Tibial nerve (tissue), 4 donors: ENCODE measurements at regions not wholly inside any gene's neighbourhood (a gene's known extent, or its start where the extent isn't known, plus 50 kb on each side); places are given as distances from the start of the nearest gene placed in this dataset.

Experiments
- DNase-seq, 2 donors: peaks; one replicate each; pipeline ENCODE4 v3.0.0-alpha.2; 2019; ENCODE audit warnings: low spot score in 2 of 2
- H3K27ac ChIP-seq, 4 donors: fragments of 200-600 bp; sonication (generic) in 3 of 4; one replicate each; pipeline ENCODE4 v1.5.1; 2017 to 2019; ENCODE audit warnings: mild to moderate bottlenecking in 1 of 4
- H3K27me3 ChIP-seq, 2 donors: fragments of 200-600 bp; sonication (generic) in 1 of 2; one replicate each; pipeline versions ENCODE4 v1.5.1 to v1.6.0; 2017 to 2019
- H3K36me3 ChIP-seq, 3 donors: fragments of 200-600 bp; sonication (generic); one replicate each; pipeline ENCODE4 v1.5.1; 2018 to 2019
- H3K4me1 ChIP-seq, 4 donors: fragments of 200-600 bp; sonication (generic) in 3 of 4; one replicate each; pipeline ENCODE4 v1.5.1; 2017 to 2019
- H3K4me3 ChIP-seq, 4 donors: fragments of 200-600 bp; sonication (generic) in 3 of 4; one replicate each; pipeline ENCODE4 v1.5.1; 2017 to 2019; ENCODE audit warnings: mild to moderate bottlenecking in 1 of 4, moderate library complexity in 1 of 4
- H3K9me3 ChIP-seq, 4 donors: fragments of 200-600 bp; sonication (generic) in 3 of 4; one replicate each; pipeline ENCODE4 v1.5.1; 2017 to 2019
- CTCF ChIP-seq, 5 experiments: fragments of 200-600 bp in 3 of 5; fragments of 450-650 bp in 2 of 5; sonication (generic) in 3 of 5; IDR thresholded peaks; one replicate each; pipeline ENCODE4 v1.5.1; 2016 to 2019; ENCODE audit warnings: antibody characterized with exemption in 5 of 5, mild to moderate bottlenecking in 3 of 5, moderate library complexity in 2 of 5
- EP300 ChIP-seq, 2 donors: sonication (generic); formaldehyde crosslinking; IDR thresholded peaks; one replicate each; pipeline ENCODE4 v1.6.1; 2017; ENCODE audit warnings: antibody characterized with exemption in 2 of 2, mild to moderate bottlenecking in 1 of 2
- POLR2A ChIP-seq, 2 donors: fragments of 450-650 bp; IDR thresholded peaks; one replicate each; pipeline ENCODE4 v1.6.1; 2017; ENCODE audit warnings: antibody characterized with exemption in 2 of 2, mild to moderate bottlenecking in 2 of 2, moderate library complexity in 2 of 2
- WGBS, 2 donors: methylation state at CpG; one replicate each; pipeline ENCODE4 v1.1.5; 2018; 5-methylcytosine and 5-hydroxymethylcytosine counted together

DNA sequence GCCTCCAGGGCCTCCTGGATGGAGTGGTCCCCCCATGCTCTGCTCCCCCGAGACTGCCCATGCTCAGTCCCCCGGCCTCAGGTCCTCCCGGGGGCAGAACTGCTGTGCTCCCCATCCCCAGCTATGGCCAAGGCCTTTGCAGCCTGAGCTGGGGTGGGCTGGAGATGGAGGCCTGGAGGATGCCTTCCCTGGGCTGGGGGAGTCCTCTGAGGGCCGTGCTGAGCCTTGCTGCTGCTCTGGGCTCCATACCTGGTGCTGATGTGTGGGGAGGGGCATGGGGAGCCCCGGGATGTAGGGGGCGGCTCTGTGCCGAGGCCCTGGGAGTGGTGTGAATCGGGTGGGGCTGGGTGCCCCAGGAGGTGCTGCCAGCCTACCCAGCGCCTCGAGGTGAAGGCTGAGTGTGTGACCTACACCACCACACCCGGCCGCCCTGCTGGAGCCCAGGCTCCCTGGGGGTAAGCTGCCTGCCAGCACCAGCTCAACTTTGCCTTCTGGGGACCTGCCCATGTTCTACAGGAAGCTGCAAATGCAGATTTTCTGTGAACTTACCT, 109.5 kb downstream of the UNCX start:
- H3K4me1 ChIP-seq: no peaks in the 10 kb centered on the region
- no peak for TF ChIP-seq EP300 (IDR thresholded peaks at IDR 0.05)
- TF ChIP-seq POLR2A (IDR thresholded peaks at IDR 0.05): no peak
- no peak for TF ChIP-seq CTCF (IDR thresholded peaks at IDR 0.05)
- WGBS, 2 donors: 77 to 87% methylated on average over 9 to 12 of the region's 12 CpGs
- H3K27me3 ChIP-seq: peaks cover 0 to 43% of the 10 kb centered on the region in 2 donors
- no peak for DNase-seq
- no peak overlapping the region for H3K4me3 ChIP-seq
- H3K27ac ChIP-seq: no peak overlapping the region
- no peaks in the 10 kb centered on the region for H3K36me3 ChIP-seq
- peaks cover 0 to 23% (median 0%) of the 10 kb centered on the region in 4 donors for H3K9me3 ChIP-seq

DNA sequence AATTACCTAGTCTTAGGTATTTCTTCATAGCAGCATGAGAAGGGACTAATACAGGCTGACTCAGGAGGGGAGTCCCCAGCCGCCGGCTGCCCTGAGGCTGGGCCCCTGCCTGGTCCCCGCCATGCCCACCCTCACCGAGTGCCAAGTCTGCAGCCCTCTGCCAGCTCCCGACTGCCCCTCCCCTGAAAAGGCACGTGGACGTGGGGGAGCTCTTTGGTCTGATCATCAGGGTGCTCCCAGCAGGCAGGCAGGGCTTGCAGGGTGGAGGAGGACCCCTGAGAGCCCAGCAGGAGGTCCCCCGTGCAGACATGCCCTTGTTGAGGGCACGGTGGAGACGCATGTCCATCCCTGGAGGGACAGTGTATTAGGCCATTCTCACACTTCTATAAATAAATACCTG, 110.9 kb downstream of the UNCX start:
- DNase-seq: no peak
- H3K27me3 ChIP-seq: peaks cover 0 to 56% of the 10 kb centered on the region in 2 donors
- WGBS, 2 donors: 40 to 71% methylated on average over 5 to 10 of the region's 10 CpGs

DNA sequence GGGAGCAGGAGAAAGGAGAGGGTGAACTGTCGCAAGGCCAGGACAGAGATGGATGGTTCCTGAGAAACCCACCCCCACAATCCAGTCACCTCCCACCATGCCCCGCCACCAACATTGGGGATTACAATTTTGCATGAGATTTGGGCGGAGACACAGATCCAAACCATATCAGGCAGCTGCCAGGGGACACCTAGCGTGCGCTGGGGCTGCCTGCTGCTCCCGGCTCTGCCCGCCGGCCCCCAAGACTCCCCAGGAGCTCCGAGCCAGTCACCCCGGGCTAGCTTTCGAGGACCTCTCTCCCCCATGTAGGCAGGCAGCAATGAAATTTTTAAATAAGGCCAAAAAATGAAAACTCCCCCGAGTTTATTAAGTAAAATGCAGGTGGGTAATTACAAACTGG, 111.7 kb downstream of the UNCX start:
- DNase-seq: no peak
- H3K4me3 ChIP-seq: no peak overlapping the region
- no peak for TF ChIP-seq EP300 (IDR thresholded peaks at IDR 0.05)
- peaks cover 0 to 61% of the 10 kb centered on the region in 2 donors for H3K27me3 ChIP-seq
- H3K27ac ChIP-seq: no peak overlapping the region
- WGBS, 2 donors: 82 to 90% methylated on average over 12 of the region's 12 CpGs
- H3K36me3 ChIP-seq: no peaks in the 10 kb centered on the region
- H3K9me3 ChIP-seq: peaks cover 0 to 10% (median 0%) of the 10 kb centered on the region in 4 donors
- H3K4me1 ChIP-seq: no peaks in the 10 kb centered on the region

More for the DNA sequence above, 110.9 kb downstream of the UNCX start:
- no peaks in the 10 kb centered on the region for H3K36me3 ChIP-seq
- no peak overlapping the region for H3K27ac ChIP-seq
- H3K4me3 ChIP-seq: no peak overlapping the region
- peaks cover 0 to 10% (median 0%) of the 10 kb centered on the region in 4 donors for H3K9me3 ChIP-seq
- no peaks in the 10 kb centered on the region for H3K4me1 ChIP-seq
- TF ChIP-seq POLR2A (IDR thresholded peaks at IDR 0.05): no peak
- no peak for TF ChIP-seq CTCF (IDR thresholded peaks at IDR 0.05)
- no peak for TF ChIP-seq EP300 (IDR thresholded peaks at IDR 0.05)

DNA sequence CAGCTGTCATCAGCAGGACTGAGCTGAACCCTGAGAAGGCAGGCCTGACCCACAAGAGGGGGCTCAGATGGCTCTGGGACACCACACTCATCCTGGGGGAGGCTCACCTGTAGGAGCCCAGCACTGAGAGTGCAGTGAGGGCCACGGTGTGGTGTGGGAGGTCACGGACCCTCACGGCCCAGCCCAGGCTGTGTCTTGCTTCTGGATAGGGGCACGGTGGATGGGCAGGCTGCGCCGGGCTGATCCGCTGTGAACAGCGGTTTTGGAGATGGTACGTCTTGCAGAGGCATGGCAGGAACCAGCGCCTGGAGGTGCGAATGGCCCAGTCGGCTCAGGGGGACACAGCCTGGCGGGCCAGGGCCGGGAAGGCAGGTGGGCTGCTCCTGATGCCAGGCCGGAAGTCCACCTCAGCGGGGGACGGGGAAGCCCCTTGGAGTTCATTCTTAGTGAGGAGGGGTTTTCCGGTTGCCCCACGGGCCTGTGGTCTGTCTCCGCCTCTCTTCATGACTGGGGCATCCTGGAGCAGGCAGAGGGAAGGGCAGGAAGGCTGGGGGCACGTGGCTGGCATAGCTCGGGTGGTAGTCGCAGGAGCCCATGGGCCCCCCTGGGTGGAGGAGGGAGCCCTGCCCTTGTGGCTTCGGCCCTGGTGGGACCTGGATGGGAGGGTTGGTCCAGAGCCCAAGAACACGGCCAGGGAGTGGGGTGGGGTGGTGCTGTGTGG, 112.5 kb downstream of the UNCX start:
- Histone ChIP-seq H3K9me3 (peaks cover 0 to 10% (median 0%) of the 10 kb centered on the region in 4 donors), H3K4me1 (no peaks in the 10 kb centered on the region), H3K36me3 (no peaks in the 10 kb centered on the region), H3K27ac (no peak overlapping the region), H3K4me3 (no peak overlapping the region), H3K27me3 (peaks cover 0 to 58% of the 10 kb centered on the region in 2 donors)
- TF ChIP-seq CTCF (IDR thresholded peaks at IDR 0.05): no peak
- no peak for DNase-seq
- WGBS, 2 donors: 75 to 78% methylated on average over 20 to 23 of the region's 25 CpGs

- H3K36me3 ChIP-seq: no peaks in the 10 kb centered on the region
- H3K27me3 ChIP-seq: peaks cover 0 to 55% of the 10 kb centered on the region in 2 donors
- 67 to 74% methylated on average over 17 to 29 of the region's 33 CpGs for WGBS, 2 donors
- no peaks in the 10 kb centered on the region for H3K4me1 ChIP-seq
- H3K27ac ChIP-seq: no peak overlapping the region
- DNase-seq: no peak
- TF ChIP-seq EP300 (IDR thresholded peaks at IDR 0.05) (no peak), CTCF (IDR thresholded peaks at IDR 0.05) (no peak)
- no peak overlapping the region for H3K4me3 ChIP-seq
- H3K9me3 ChIP-seq: peaks cover 0 to 10% (median 0%) of the 10 kb centered on the region in 4 donors
Observed at GRCh38 chr7:1345796-1346755, 113.2 kb downstream of the MICALL2 start.
